NCI-H1105 treated with DMSO at 0.1 percent for 48 hours (cell line): ENCODE measurements at regions not wholly inside any gene's neighbourhood (a gene's known extent, or its start where the extent isn't known, plus 50 kb on each side); places are given as distances from the start of the nearest gene placed in this dataset.

ENCODE experiments used
- DNase-seq: peaks from one replicate; lab custom pipeline; 2025; lab: John Stamatoyannopoulos, UW

GRCh38 chr4:180041576-180041975 is 2201.6 kb upstream of the TENM3 start:
- DNase-seq, result no peak

DNA sequence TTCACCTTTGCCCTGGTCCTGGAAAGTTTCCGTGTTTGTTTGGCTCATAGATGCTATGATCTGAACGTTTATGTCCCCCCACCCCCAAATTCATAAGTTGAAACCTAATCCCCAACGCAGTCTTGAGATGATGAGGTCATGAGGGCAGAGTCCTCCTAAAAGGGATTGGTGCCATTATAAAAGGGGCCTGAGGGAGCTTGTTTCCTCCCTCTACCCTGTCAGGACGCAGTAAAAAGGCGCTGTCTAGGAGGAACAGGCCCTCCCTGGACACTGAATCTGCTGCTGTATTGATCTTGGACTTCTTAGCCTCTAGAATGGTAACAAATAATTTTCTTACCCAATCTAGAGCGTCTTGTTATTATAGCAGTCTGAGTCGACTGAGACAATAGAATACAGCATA is 2190.6 kb upstream of the TENM3 start:
- DNase-seq, result no peak

- no peak for DNase-seq
These were observed 2188.9 kb upstream of the TENM3 start for GRCh38 chr4:180054291-180054690.

DNA sequence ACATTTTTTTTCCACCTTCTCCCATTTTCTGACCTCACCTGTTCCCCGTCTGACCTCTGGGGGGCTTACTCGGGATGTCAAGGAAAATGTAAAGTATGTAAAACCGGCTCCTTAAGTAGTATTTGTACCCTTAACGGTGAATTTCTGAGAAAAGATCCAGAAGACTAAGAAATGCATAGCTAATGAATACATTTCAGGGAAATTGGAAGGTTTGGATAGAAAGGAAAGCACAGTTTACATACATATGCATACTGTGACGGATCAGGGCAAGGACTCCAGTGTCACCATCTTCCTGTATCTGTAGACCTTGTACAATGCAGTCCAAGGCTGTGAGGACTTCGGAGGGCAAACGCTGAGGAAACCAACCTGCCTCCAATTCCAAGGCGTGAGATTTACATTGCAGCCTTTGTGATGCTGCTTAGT is 2185.9 kb upstream of the TENM3 start:
- peak; percentile 49 for DNase-seq

DNA sequence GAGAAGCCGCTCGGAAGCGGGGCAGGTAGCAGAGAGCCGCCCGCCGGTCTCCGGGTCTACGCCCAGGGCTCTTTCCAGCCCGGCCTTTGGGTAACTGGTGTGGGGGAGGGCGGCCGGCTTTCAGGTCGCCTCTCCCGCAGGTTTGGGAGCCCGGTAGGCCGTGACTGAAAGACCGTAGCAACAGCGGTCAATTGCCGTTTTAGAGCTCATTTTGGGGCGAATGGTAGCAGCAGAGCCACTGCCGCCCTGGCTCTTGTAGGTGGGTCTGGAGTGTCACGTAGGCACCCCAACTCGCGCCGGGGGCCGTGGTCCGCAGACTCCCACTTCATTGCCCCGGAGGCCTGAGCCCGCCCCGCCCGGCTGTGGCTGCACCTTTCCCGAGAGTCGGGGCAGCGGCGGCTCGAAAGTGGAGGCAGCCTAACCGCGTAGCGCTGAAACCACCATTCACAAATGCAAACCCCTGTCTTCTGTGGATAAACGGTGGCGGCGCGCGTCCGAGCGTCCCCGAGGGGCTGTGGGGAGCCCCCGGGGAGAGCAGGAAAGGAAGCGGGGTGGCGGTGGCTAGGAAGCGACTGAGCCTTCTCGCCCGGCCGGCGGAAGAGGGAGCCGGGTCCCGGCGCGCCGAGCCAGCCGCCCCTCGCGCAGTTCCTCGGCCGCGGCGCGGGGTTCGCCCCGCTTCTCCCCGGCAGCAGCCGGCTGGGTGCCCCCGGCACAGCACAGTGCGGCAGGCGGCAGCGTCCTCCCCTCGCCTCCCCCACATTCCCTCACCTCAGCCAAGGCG is 2185.1 kb upstream of the TENM3 start:
- peak; percentile 49 for DNase-seq

DNA sequence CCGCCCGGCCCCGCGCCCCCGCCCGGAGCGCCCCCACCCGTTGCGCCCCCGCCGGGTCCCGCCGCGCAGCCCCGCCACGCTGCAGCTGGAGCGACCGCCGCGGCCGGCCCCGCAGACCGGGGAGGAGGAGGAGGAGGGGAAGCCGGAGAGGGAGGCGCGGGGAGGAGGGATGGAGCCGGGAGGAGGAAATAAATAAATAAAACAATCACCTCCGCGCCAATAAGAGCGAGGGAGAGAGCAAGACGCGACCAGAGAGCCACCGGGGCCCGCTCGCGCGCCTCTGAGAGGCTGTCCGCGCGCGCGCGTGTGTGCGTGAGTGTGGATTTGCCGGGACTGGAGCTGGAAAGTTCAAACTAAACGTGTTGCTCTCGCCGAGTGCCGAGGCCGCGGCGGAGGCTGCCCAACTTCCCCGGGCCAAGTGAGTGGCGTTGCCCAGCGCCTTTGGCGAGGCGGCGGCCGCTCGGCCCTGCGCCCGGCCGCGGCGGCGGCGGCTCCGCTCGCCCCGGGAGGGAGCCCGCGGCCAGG is 2184.4 kb upstream of the TENM3 start:
- peak; percentile 54 for DNase-seq

GRCh38 chr4:180059216-180059881 is 2183.9 kb upstream of the TENM3 start:
- DNase-seq, result peak; percentile 52

- DNase-seq, result peak; percentile 34
These were observed 2182.9 kb upstream of the TENM3 start for GRCh38 chr4:180060159-180060889.

DNA sequence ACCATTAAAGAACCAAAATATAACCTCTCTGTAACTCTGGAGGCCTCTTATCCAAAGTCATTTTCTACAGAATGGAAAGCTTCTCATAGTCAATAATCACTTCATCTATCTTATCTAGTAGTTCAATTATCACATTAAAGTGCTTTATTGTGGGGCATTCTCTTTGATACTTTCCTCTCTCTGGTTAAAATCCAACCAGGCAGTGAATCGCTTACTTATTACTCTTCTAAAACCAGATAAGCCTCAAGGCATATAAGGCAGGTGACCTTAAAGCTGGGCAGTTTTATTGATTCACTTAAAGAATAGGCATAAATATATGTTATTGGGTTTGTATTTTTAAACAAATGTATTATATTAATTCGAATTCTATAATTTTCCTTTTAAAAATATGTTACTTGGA is 2162.1 kb upstream of the TENM3 start:
- no peak for DNase-seq

- DNase-seq, result no peak
These were observed 2158.6 kb upstream of the TENM3 start for GRCh38 chr4:180084561-180084960.

GRCh38 chr4:180086480-180087190 is 2156.6 kb upstream of the TENM3 start:
- peak; percentile 1 for DNase-seq

DNA sequence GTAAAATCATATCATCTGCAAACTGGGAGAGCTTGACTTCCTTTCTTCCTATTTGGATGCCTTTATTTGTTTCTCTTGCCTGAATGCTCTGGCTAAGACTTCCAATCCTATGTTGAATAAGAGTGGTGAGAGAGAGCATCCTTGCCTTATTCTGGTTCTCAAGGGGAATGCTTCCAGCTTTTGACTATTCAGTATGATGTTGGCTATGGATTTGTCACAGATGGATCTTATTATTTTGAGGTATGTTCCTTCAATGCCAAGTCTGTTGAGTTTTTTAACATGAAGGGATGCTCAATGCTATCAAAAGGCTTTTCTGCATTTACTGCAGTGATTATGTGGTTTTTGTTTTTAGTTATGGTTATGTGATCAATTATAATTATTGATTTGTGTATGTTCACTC is 2144.6 kb upstream of the TENM3 start:
- no peak for DNase-seq

- DNase-seq, result no peak
These were observed 2143.2 kb upstream of the TENM3 start for GRCh38 chr4:180099957-180100356.

DNA sequence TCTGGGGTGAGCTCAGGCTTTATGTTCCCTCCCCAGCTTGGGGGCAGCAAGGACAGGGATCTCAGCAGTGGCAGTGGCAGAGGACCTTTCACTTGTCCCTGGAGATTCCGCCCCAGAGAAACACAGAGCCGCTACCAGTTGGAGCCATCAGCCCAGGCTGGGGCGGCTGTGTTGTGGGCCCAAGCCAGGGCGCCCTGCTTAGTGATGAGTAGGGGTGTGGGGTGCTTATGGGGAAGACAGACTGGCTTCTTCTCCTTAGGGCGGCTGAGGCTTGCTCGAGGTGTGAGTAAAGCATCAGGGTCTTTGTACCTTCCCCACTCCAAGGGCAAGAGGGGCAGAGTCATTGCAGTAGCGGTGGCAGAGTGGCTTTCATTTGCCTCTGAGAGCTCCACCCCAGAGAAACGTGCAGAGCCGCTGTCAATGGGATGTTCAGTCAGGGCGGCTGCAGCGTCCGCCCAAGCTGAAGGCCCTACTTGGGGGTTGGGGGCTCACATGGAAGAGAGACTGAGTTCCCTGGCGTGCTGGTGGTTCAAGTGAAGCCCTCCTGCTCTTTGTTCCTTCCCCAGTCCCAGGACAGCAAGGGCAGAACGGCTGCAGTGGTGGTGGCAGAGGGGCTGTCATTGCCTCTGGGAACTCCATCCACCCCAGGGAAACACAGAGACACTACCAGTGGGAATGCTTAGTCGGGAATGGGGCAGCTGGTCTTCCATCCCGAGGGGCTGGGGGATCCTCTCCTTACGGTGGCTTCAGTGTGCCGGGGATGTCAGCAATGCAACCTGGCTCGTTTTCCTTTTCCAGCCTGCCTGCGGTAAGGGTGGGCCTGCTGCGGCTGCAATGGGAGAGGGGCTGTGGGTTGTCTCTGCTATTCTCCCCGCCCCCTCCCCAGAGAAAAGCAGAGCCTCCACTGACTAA is 2142.5 kb upstream of the TENM3 start:
- DNase-seq, result no peak

- DNase-seq, result no peak
These were observed 2141.7 kb upstream of the TENM3 start for GRCh38 chr4:180101348-180102083.

DNA sequence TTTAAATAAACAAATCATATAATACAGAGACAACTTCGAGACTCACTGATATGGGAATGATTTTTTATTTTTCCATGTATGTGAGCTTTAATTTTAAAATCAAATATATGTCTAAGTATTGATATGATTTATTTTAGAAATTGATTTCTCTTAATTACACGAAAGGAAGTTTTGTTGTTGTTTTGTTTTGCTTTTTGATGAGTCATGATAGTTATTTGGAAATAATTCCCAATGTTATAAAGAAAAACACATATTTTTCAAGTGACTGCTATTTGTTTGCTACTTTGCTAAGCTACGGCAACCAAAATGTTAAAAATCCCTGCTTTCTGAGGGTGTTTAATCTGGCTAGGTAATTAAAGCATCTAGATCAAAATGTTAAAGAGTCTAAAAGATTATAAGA is 2139.4 kb upstream of the TENM3 start:
- no peak for DNase-seq

DNA sequence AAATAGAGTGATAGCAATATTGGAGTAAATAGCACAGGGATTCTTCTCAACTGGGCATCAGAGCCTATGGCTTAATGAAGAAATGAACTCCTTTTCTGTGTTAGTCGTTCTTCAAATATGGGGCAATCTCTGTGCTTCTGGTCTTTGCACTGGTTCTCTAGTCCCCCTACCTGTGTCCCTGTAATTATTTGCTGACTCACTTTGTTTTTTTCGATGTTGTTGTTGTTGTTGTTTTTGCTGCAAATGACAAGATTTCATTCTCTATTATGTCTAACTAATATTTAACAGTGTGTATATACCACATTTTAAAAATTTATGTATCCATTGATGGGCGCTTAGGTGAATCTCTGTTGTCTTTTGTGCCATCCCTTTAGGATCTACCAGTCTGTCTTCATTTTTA is 2137.8 kb upstream of the TENM3 start:
- no peak for DNase-seq

- DNase-seq, result no peak
These were observed 2137.1 kb upstream of the TENM3 start for GRCh38 chr4:180106122-180106521.

- no peak for DNase-seq
These were observed 2136.2 kb upstream of the TENM3 start for GRCh38 chr4:180106997-180107396.

DNA sequence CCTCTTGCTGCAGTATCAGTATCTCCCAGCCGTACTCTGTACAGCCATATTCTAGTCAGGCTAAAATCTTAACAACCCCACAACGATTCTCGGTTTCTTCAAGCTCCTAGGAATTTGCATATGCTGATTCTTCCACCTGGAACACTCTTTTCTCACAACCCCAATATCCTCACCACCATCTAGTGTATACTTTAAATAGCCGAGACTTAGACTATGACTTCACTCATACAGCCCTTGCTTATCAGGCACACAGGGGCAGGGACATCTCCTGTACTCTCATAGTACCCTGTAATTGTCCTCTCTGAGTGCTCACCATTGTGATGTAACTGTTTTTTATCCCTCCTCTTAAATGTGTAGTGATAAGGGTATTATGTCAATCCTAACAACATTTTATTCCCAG is 2126.4 kb upstream of the TENM3 start:
- no peak for DNase-seq
